H9 (cell line): ENCODE measurements at regions not wholly inside any gene's neighbourhood (a gene's known extent, or its start where the extent isn't known, plus 50 kb on each side); places are given as distances from the start of the nearest gene placed in this dataset.

ENCODE experiments used
- DNase-seq: peaks from one replicate; pipeline ENCODE4 v3.0.0-alpha.2; 2017
- H2AFZ ChIP-seq: one replicate; pipeline ENCODE4 v1.6.1; 2013; ENCODE audit warnings: mild to moderate bottlenecking, low read length, control low read depth, moderate library complexity
- H2AK5ac ChIP-seq: 2 replicates; pipeline ENCODE4 v1.6.1; 2013; ENCODE audit warnings: low read length, control low read depth, mixed read lengths; ENCODE audit not compliant: insufficient read length
- H2BK120ac ChIP-seq: one replicate; pipeline ENCODE4 v1.6.1; 2013; ENCODE audit warnings: low read depth, mild to moderate bottlenecking, low read length, control low read depth, inconsistent platforms; ENCODE audit not compliant: poor library complexity, severe bottlenecking
- H2BK12ac ChIP-seq: 2 replicates; pipeline ENCODE4 v1.6.1; 2013; ENCODE audit warnings: low read length, control low read depth, mixed read lengths, low read depth; ENCODE audit not compliant: insufficient read length
- H2BK15ac ChIP-seq: 2 replicates; pipeline ENCODE4 v1.6.1; 2013; ENCODE audit warnings: low read depth, low read length, control low read depth
- H2BK20ac ChIP-seq: one replicate; pipeline ENCODE4 v1.6.1; 2013; ENCODE audit warnings: low read depth, mild to moderate bottlenecking, low read length, control low read depth, inconsistent platforms; ENCODE audit not compliant: poor library complexity, severe bottlenecking
- H2BK5ac ChIP-seq: 2 replicates; pipeline ENCODE4 v1.6.1; 2013; ENCODE audit warnings: low read length, control low read depth, mixed read lengths; ENCODE audit not compliant: insufficient read length
- H3K14ac ChIP-seq: 2 replicates; pipeline ENCODE4 v1.6.1; 2013; ENCODE audit warnings: low read length, control low read depth; ENCODE audit not compliant: insufficient read depth
- H3K18ac ChIP-seq: 2 replicates; pipeline ENCODE4 v1.6.1; 2013; ENCODE audit warnings: low read depth, mild to moderate bottlenecking, mixed read lengths, low read length, control low read depth; ENCODE audit not compliant: insufficient read length
- H3K23ac ChIP-seq: 2 replicates; pipeline ENCODE4 v1.6.1; 2013; ENCODE audit warnings: low read length, control low read depth, mixed read lengths, low read depth; ENCODE audit not compliant: insufficient read length
- H3K23me2 ChIP-seq: 2 replicates; pipeline ENCODE4 v1.6.1; 2013; ENCODE audit warnings: low read depth, mild to moderate bottlenecking, mixed read lengths, low read length, control low read depth; ENCODE audit not compliant: insufficient read length, poor library complexity, severe bottlenecking
- H3K27ac ChIP-seq: 2 replicates; pipeline ENCODE4 v1.5.1; 2013; ENCODE audit warnings: low read length, control low read depth, mixed read lengths, low read depth; ENCODE audit not compliant: insufficient read length
- H3K27me3 ChIP-seq: 2 replicates; pipeline ENCODE4 v1.6.1; 2013; ENCODE audit warnings: low read length, control low read depth, inconsistent platforms; ENCODE audit not compliant: insufficient read depth
- H3K4ac ChIP-seq: 2 replicates; pipeline ENCODE4 v1.6.1; 2013; ENCODE audit warnings: low read depth, mild to moderate bottlenecking, control low read depth, inconsistent platforms, low read length, moderate library complexity
- H3K4me1 ChIP-seq: 2 replicates; pipeline ENCODE4 v1.6.1; 2013; ENCODE audit warnings: low read length, control low read depth, inconsistent platforms; ENCODE audit not compliant: insufficient read depth
- H3K4me2 ChIP-seq: 2 replicates; pipeline ENCODE4 v1.6.1; 2013; ENCODE audit warnings: low read length, control low read depth, mixed read lengths; ENCODE audit not compliant: insufficient read length, insufficient read depth
- H3K56ac ChIP-seq: 2 replicates; pipeline ENCODE4 v1.6.1; 2013; ENCODE audit warnings: low read depth, mild to moderate bottlenecking, mixed read lengths, low read length, control low read depth; ENCODE audit not compliant: insufficient read length
- H3K79me1 ChIP-seq: 2 replicates; pipeline ENCODE4 v1.6.1; 2013; ENCODE audit warnings: low read depth, mild to moderate bottlenecking, moderate library complexity, low read length, control low read depth, inconsistent platforms; ENCODE audit not compliant: insufficient read depth, poor library complexity, severe bottlenecking
- H3K79me2 ChIP-seq: 2 replicates; pipeline ENCODE4 v1.6.1; 2013; ENCODE audit warnings: low read length, control low read depth, inconsistent platforms; ENCODE audit not compliant: insufficient read depth
- H3K9ac ChIP-seq: 2 replicates; pipeline ENCODE4 v1.6.1; 2013; ENCODE audit warnings: low read length, control low read depth, mixed read lengths; ENCODE audit not compliant: insufficient read length; ENCODE audit errors: extremely low read depth
- H3K9me3 ChIP-seq: one replicate; pipeline ENCODE4 v1.6.1; 2013; ENCODE audit warnings: low read depth, low read length, inconsistent platforms; ENCODE audit not compliant: control insufficient read depth
- H3T11ph ChIP-seq: one replicate; pipeline ENCODE4 v1.6.1; 2013; ENCODE audit warnings: mild to moderate bottlenecking, low read length, control low read depth, inconsistent platforms
- H4K20me1 ChIP-seq: one replicate; pipeline ENCODE4 v1.6.1; 2013; ENCODE audit not compliant: control insufficient read depth, insufficient read length, insufficient read depth
- H4K5ac ChIP-seq: 2 replicates; pipeline ENCODE4 v1.6.1; 2013; ENCODE audit warnings: low read depth, mild to moderate bottlenecking, mixed read lengths, low read length, control low read depth; ENCODE audit not compliant: insufficient read length
- H4K8ac ChIP-seq: replicated peaks from 2 replicates; pipeline ENCODE4 v1.6.1; 2013; ENCODE audit warnings: low read length, control low read depth, mixed read lengths, low read depth; ENCODE audit not compliant: insufficient read length
- H4K91ac ChIP-seq: 2 replicates; pipeline ENCODE4 v1.6.1; 2013; ENCODE audit warnings: low read depth, mild to moderate bottlenecking, moderate library complexity, mixed read lengths, low read length, control low read depth; ENCODE audit not compliant: insufficient read length
- H3K27ac Mint-ChIP-seq, 3 experiments: 2 replicates in 2 of 3; 3 replicates in 1 of 3; pipeline ENCODE4 v1.8.0; 2020 to 2021; ENCODE audit warnings: mixed read lengths in 3 of 3, mild to moderate bottlenecking in 1 of 3, moderate library complexity in 1 of 3
- H3K27me3 Mint-ChIP-seq: 2 replicates; pipeline ENCODE4 v1.8.0; 2021; ENCODE audit warnings: low read depth, mild to moderate bottlenecking, moderate library complexity, mixed read lengths
- H3K36me3 Mint-ChIP-seq, 3 experiments: 2 replicates in 2 of 3; 3 replicates in 1 of 3; pipeline ENCODE4 v1.8.0; 2020 to 2021; ENCODE audit warnings: low read depth in 3 of 3, mixed read lengths in 3 of 3; ENCODE audit not compliant: insufficient read depth in 1 of 3
- H3K4me1 Mint-ChIP-seq, 2 experiments: 2 replicates each; pipeline ENCODE4 v1.8.0; 2020; ENCODE audit warnings: mixed read lengths in 2 of 2
- H3K4me3 Mint-ChIP-seq, 2 experiments: 2 replicates in 1 of 2; 3 replicates in 1 of 2; pipeline ENCODE4 v1.8.0; 2020 to 2021; ENCODE audit warnings: mild to moderate bottlenecking in 2 of 2, mixed read lengths in 2 of 2, moderate library complexity in 1 of 2
- H3K9me3 Mint-ChIP-seq, 2 experiments: 2 replicates in 1 of 2; 3 replicates in 1 of 2; pipeline ENCODE4 v1.8.0; 2020; ENCODE audit warnings: mild to moderate bottlenecking in 2 of 2, mixed read lengths in 2 of 2, moderate library complexity in 1 of 2
- CTCF ChIP-seq: fragments of 200-600 bp; sonication (generic); conservative IDR thresholded peaks from 3 replicates; pipeline ENCODE4 v1.8.0; 2021; ENCODE audit warnings: antibody characterized with exemption, mild to moderate bottlenecking
- WGBS: extraction: QIAGEN DNeasy Blood & Tissue Kit; methylation state at CpG from one replicate; pipeline ENCODE4 v1.1.7; 2013; ENCODE audit warnings: missing lambda C conversion rate, low lambda C conversion rate, mixed read lengths; ENCODE audit not compliant: insufficient read length; ENCODE audit errors: extremely low coverage; 5-methylcytosine and 5-hydroxymethylcytosine counted together

GRCh38 chr10:20405050-20405449, 492.1 kb downstream of the NEBL start:
- Histone ChIP-seq H4K91ac (no peak overlapping the region), H3K79me1 (no peaks in the 10 kb centered on the region), H2BK20ac (no peak overlapping the region)

More at GRCh38 chr10:20405050-20405449, 492.1 kb downstream of the NEBL start:
- Mint-ChIP-seq H3K4me3 (no peak overlapping the region), H3K36me3 (no peaks in the 10 kb centered on the region), H3K9me3 (no peaks in the 10 kb centered on the region), H3K27me3 (no peaks in the 10 kb centered on the region), H3K27ac (no peak overlapping the region), H3K4me1 (peaks cover 0 to 4% of the 10 kb centered on the region in 2 experiments; a peak in 3 of 4 replicates)
- TF ChIP-seq CTCF = no peak
- Histone ChIP-seq H3K4ac (no peak overlapping the region), H3K14ac (no peak overlapping the region), H3K9ac (no peak overlapping the region), H3K4me2 (no peak overlapping the region), H2AFZ (no peak overlapping the region), H2BK12ac (no peak overlapping the region), H3K27me3 (no peaks in the 10 kb centered on the region), H2BK5ac (no peak overlapping the region), H4K20me1 (no peaks in the 10 kb centered on the region), H2BK15ac (no peak overlapping the region), H3K18ac (no peak overlapping the region), H3K27ac (no peak overlapping the region), H3K79me2 (no peaks in the 10 kb centered on the region), H3K9me3 (no peaks in the 10 kb centered on the region), H4K5ac (no peak overlapping the region), H4K8ac (no peak overlapping the region), H3K23me2 (no peaks in the 10 kb centered on the region), H3K23ac (no peak overlapping the region), H3T11ph (no peak overlapping the region), H2BK120ac (no peak overlapping the region), H2AK5ac (no peak overlapping the region), H3K4me1 (0 out of 2 replicates have a peak, but pooled peaks cover 2% of the 10 kb centered on the region), H3K56ac (no peak overlapping the region)
- DNase-seq = no peak
- WGBS = no CpG with 5 or more reads among the region's 2 CpGs
